ENCODE measurements at regions not wholly inside any gene's neighbourhood (a gene's known extent, or its start where the extent isn't known, plus 50 kb on each side); places are given as distances from the start of the nearest gene placed in this dataset.
A peak's percentile ranks its signal among the peaks of the same experiment; 100 is the strongest.

DNA sequence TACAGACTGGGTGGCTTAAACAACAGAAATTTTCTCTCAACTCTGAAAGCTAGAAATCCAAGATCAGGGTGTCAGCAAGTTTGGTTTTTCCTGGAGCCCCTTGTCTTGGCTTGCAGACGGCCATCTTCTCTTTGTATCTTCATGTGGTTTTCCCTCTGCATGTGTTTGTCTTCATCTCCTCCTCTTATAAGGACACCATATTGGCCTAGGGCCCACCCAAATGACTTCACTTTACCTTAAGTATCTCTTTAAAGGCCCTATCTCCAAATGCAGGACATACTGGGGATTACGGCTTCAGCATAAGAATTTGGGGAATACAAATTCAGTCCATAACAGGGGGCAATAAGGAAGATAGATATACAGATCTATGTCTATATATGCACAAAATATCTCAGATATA is 187.9 kb downstream of the MTCL1 start (continued):
- TF ChIP-seq CHD7 (IDR thresholded peaks at IDR 0.05; ENCODE audit: low read depth, low read length) (peak; percentile 85), PHF21A (IDR thresholded peaks at IDR 0.05; ENCODE audit: borderline replicate concordance, low read depth) (no peak), ZNF592 (IDR thresholded peaks at IDR 0.05) (peak; percentile 95)

Data from K562 (cell line).